ENCODE measurements at regions not wholly inside any gene's neighbourhood (a gene's known extent, or its start where the extent isn't known, plus 50 kb on each side); places are given as distances from the start of the nearest gene placed in this dataset.
"Not testable (repeated sequence)": the region's sequence is repeated elsewhere in the genome, so short reads cannot be mapped to it uniquely, and the experiment has no call there.

GRCh38 chr3:159280386-159281191 lies 478.7 kb downstream of the MFSD1 start:
- DNase-seq, result peak; percentile 8

GRCh38 chr3:159293493-159293892 lies 491.6 kb downstream of the MFSD1 start:
- DNase-seq, result no peak

- DNase-seq, result no peak
Observed at GRCh38 chr3:159301961-159302360, 500.1 kb downstream of the MFSD1 start.

- DNase-seq, result no peak
Observed at GRCh38 chr3:159305017-159305416, 503.2 kb downstream of the MFSD1 start.

- DNase-seq, result not testable (repeated sequence)
Observed at GRCh38 chr3:159316706-159317105, 514.9 kb downstream of the MFSD1 start.

GRCh38 chr3:159319156-159319555 lies 517.3 kb downstream of the MFSD1 start:
- DNase-seq, result no peak

- peak; percentile 24 for DNase-seq
Observed at GRCh38 chr3:159322322-159322939, 520.6 kb downstream of the MFSD1 start.

GRCh38 chr3:159323848-159324247 lies 522.0 kb downstream of the MFSD1 start:
- no peak for DNase-seq

GRCh38 chr3:159326998-159327397 lies 525.1 kb downstream of the MFSD1 start:
- DNase-seq, result no peak

GRCh38 chr3:159332535-159333099 lies 530.8 kb downstream of the MFSD1 start:
- DNase-seq, result no peak

GRCh38 chr3:159339131-159339530 lies 537.3 kb downstream of the MFSD1 start:
- no peak for DNase-seq

- no peak for DNase-seq
Observed at GRCh38 chr3:159340877-159341500, 539.1 kb downstream of the MFSD1 start.

- DNase-seq, result no peak
Observed at GRCh38 chr3:159346271-159346903, 544.5 kb downstream of the MFSD1 start.

- no peak for DNase-seq
Observed at GRCh38 chr3:159348431-159348830, 546.6 kb downstream of the MFSD1 start.

- DNase-seq, result no peak
Observed at GRCh38 chr3:159356606-159357005, 554.8 kb downstream of the MFSD1 start.

- DNase-seq, result no peak
Observed at GRCh38 chr3:159364511-159364910, 562.7 kb downstream of the MFSD1 start.

GRCh38 chr3:159366476-159366875 lies 564.6 kb downstream of the MFSD1 start:
- no peak for DNase-seq

- no peak for DNase-seq
Observed at GRCh38 chr3:159371961-159372360, 570.1 kb downstream of the MFSD1 start.

- DNase-seq, result no peak
Observed at GRCh38 chr3:159378396-159379194, 576.7 kb downstream of the MFSD1 start.

GRCh38 chr3:159380891-159381290 lies 579.0 kb downstream of the MFSD1 start:
- no peak for DNase-seq

- no peak for DNase-seq
Observed at GRCh38 chr3:159390656-159391212, 588.9 kb downstream of the MFSD1 start.

- not testable (repeated sequence) for DNase-seq
Observed at GRCh38 chr3:159397683-159398082, 591.0 kb upstream of the IL12A start.

All from eye (tissue), 1 donor.